GM21526 (cell line): ENCODE measurements at regions not wholly inside any gene's neighbourhood (a gene's known extent, or its start where the extent isn't known, plus 50 kb on each side); places are given as distances from the start of the nearest gene placed in this dataset.

Experiments used
- ATAC-seq: cut with Tn5 transposase; IDR thresholded peaks from one replicate; pipeline ENCODE4 v1.9.1; 2021; ENCODE audit warnings: moderate library complexity; ENCODE audit not compliant: unreplicated experiment, low FRiP score

DNA sequence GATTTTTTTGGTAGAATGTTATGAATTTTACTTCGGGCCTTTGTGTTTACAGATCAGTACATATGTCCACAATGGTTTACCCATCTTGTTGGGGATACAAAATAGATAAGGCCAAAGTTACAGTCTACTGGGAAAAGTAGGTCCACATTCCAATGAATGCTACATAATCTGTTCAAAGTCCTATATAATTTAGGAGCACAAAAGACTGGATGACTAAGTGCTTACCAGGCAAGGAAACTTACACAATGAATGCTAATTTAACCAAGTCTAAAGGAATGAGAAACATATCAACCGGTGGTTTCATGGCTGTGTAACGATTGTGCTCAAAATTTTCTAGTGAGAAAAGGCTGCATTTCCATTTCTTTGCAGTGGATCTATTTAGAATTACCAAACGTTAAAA lies 97.4 kb upstream of the TRPM3 start:
- ATAC-seq = no peak

DNA sequence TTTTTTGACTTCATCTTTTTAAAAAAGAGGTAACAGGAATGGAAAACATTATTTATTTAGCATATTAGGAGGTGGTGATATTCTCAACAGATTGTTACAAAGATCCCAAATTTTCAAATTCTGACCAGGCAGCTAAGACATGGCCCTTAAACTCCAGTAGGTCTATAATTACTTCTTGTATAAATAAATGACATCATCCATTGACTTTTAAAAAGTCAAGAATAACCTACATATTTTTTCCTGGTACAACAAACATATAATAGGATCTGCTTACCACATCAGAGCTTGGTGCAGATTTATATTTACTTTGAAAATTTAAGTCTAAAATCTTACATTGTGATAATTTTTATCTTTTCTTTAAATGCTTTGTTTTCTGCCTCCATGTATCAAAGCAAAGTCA lies 92.2 kb upstream of the TRPM3 start:
- ATAC-seq = no peak

GRCh38 chr9:71210326-71210725 lies 88.9 kb upstream of the TRPM3 start:
- ATAC-seq = no peak

- no peak for ATAC-seq
Observed at GRCh38 chr9:71209890-71210289, 88.5 kb upstream of the TRPM3 start.

DNA sequence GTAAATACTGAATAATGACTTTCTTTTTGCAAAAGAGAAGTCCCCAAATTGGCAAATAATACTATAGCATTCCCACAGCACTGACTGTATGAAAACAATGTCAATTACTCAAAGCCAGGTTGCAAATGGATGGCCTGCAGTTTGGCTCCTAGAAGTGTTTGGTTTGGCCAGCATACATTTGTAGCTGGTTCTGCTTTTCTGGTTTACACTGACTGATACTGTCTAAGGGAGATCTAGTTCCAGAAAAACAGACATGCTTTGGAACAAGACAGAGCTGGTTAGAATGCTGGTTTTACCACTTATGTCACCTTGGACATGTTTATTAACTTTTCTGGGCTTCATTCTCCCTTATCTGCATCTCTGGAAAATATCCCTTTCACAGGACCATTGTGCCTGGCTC lies 81.5 kb upstream of the TRPM3 start:
- ATAC-seq = no peak

DNA sequence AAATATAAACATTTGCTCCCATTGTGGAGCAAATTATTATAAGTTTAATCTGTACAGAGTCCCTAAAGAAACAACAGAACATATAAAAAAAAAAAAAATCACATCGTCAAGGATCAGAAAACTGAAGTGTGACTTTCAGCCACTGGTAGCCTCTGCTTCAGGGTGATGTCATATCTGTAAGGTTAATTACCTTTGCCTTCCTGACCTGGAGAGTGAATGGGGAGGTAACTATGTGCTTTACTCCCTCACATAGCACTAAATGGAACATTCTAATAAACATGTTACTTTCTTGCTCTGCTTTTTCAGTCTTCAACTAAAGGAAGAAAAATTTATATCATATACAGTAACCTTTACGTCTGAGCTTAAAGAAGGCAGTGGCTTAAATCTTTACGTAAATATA lies 70.3 kb upstream of the TRPM3 start:
- ATAC-seq = no peak

DNA sequence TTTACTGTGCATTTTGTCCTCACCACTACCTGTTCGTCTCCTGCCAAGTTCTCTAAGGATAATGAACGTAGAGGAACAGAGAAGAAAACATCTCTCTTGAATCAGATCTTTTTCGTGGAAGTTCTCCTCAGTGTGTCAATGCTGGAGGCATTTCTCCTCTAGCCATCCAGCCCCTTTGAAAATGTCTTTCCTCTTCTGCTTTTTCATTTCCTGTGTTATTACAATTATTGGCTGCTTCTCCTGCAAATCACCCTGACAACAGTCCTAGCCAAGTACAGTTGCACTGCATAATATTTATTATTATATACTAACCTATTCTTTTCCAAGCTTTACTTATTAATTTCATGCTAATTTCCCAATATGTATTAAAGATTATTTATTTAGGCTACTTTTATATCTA lies 61.8 kb upstream of the TRPM3 start:
- ATAC-seq = no peak

GRCh38 chr9:71179183-71179582 lies 57.8 kb upstream of the TRPM3 start:
- no peak for ATAC-seq

GRCh38 chr9:71177901-71178300 lies 56.5 kb upstream of the TRPM3 start:
- no peak for ATAC-seq

- ATAC-seq = no peak
Observed at GRCh38 chr9:71171517-71171916, 50.1 kb upstream of the TRPM3 start.
